ENCODE measurements at regions not wholly inside any gene's neighbourhood (a gene's known extent, or its start where the extent isn't known, plus 50 kb on each side); places are given as distances from the start of the nearest gene placed in this dataset.

- no peak for DNase-seq
- H3K27me3 ChIP-seq, result no peaks in the 10 kb centered on the region
- H3K4me1 ChIP-seq, result no peaks in the 10 kb centered on the region
- in situ Hi-C loops (cut with MboI; ENCODE audit: low pct_ligation_motif_present in 1 of 4, low pct_unique_long_range_greater_than_20kb in 1 of 4, low sequenced_read_pairs in 3 of 4), result no loop called here
- no peak overlapping the region for H3K4me3 ChIP-seq
- TF ChIP-seq POLR2AphosphoS5 (IDR thresholded peaks at IDR 0.05) (no peak), EP300 (IDR thresholded peaks at IDR 0.05; ENCODE audit: low read depth) (no peak), POLR2A (IDR thresholded peaks at IDR 0.05) (no peak), CTCF (IDR thresholded peaks at IDR 0.05) (no peak)
- intact Hi-C loops (cut with DNase I; ENCODE audit: low total_unique reads), result no loop called here
- H3K27ac ChIP-seq, result no peak overlapping the region
- WGBS, 2 donors (ENCODE audit: low coverage in 1 of 2), result 89 to 100% methylated on average over 1 of the region's 1 CpG
- H3K36me3 ChIP-seq, result no peaks in the 10 kb centered on the region
- no peaks in the 10 kb centered on the region for H3K9me3 ChIP-seq
Observed at GRCh38 chr1:90161625-90162024, 166.7 kb downstream of the ZNF326 start.

- WGBS, 2 donors (ENCODE audit: low coverage in 1 of 2), result 69% methylated on average over 2 of the region's 2 CpGs; no CpG with 5 or more reads in 1 of the 2 donors
- Histone ChIP-seq H3K36me3 (no peaks in the 10 kb centered on the region), H3K9me3 (no peaks in the 10 kb centered on the region), H3K4me3 (no peak overlapping the region), H3K4me1 (no peaks in the 10 kb centered on the region), H3K27me3 (no peaks in the 10 kb centered on the region), H3K27ac (no peak overlapping the region)
- in situ Hi-C loops (cut with MboI; ENCODE audit: low pct_ligation_motif_present in 1 of 4, low pct_unique_long_range_greater_than_20kb in 1 of 4, low sequenced_read_pairs in 3 of 4) (no loop called here), intact Hi-C loops (cut with DNase I; ENCODE audit: low total_unique reads) (no loop called here)
- TF ChIP-seq POLR2A (IDR thresholded peaks at IDR 0.05) (no peak), POLR2AphosphoS5 (IDR thresholded peaks at IDR 0.05) (no peak), CTCF (IDR thresholded peaks at IDR 0.05) (no peak), EP300 (IDR thresholded peaks at IDR 0.05; ENCODE audit: low read depth) (no peak)
- no peak for DNase-seq
Observed at GRCh38 chr1:90155721-90156487, 161.0 kb downstream of the ZNF326 start.

GRCh38 chr1:90154711-90155110 is 159.8 kb downstream of the ZNF326 start:
- Histone ChIP-seq H3K27ac (no peak overlapping the region), H3K4me3 (no peak overlapping the region), H3K4me1 (no peaks in the 10 kb centered on the region), H3K9me3 (no peaks in the 10 kb centered on the region), H3K27me3 (no peaks in the 10 kb centered on the region), H3K36me3 (no peaks in the 10 kb centered on the region)
- in situ Hi-C loops (cut with MboI; ENCODE audit: low pct_ligation_motif_present in 1 of 4, low pct_unique_long_range_greater_than_20kb in 1 of 4, low sequenced_read_pairs in 3 of 4), result no loop called here
- intact Hi-C loops (cut with DNase I; ENCODE audit: low total_unique reads), result no loop called here
- 82% methylated on average over 4 of the region's 4 CpGs; no CpG with 5 or more reads in 1 of the 2 donors for WGBS, 2 donors (ENCODE audit: low coverage in 1 of 2)
- no peak for DNase-seq
- TF ChIP-seq CTCF (IDR thresholded peaks at IDR 0.05) (no peak), EP300 (IDR thresholded peaks at IDR 0.05; ENCODE audit: low read depth) (no peak), POLR2A (IDR thresholded peaks at IDR 0.05) (no peak), POLR2AphosphoS5 (IDR thresholded peaks at IDR 0.05) (no peak)

- WGBS, 2 donors (ENCODE audit: low coverage in 1 of 2), result 79 to 80% methylated on average over 5 to 6 of the region's 6 CpGs
Observed at GRCh38 chr1:90149101-90149500, 154.2 kb downstream of the ZNF326 start.

More at GRCh38 chr1:90149101-90149500, 154.2 kb downstream of the ZNF326 start:
- no peak overlapping the region for H3K27ac ChIP-seq
- intact Hi-C loops (cut with DNase I; ENCODE audit: low total_unique reads) (no loop called here), in situ Hi-C loops (cut with MboI; ENCODE audit: low pct_ligation_motif_present in 1 of 4, low pct_unique_long_range_greater_than_20kb in 1 of 4, low sequenced_read_pairs in 3 of 4) (no loop called here)
- no peaks in the 10 kb centered on the region for H3K4me1 ChIP-seq
- H3K36me3 ChIP-seq, result no peaks in the 10 kb centered on the region
- H3K9me3 ChIP-seq, result no peaks in the 10 kb centered on the region
- H3K27me3 ChIP-seq, result no peaks in the 10 kb centered on the region
- TF ChIP-seq EP300 (IDR thresholded peaks at IDR 0.05; ENCODE audit: low read depth), result no peak
- TF ChIP-seq POLR2AphosphoS5 (IDR thresholded peaks at IDR 0.05), result no peak
- TF ChIP-seq POLR2A (IDR thresholded peaks at IDR 0.05), result no peak
- TF ChIP-seq CTCF (IDR thresholded peaks at IDR 0.05), result no peak
- no peak for DNase-seq
- no peak overlapping the region for H3K4me3 ChIP-seq

Data from transverse colon (tissue), 4 donors.